Daoy (cell line): ENCODE measurements at regions not wholly inside any gene's neighbourhood (a gene's known extent, or its start where the extent isn't known, plus 50 kb on each side); places are given as distances from the start of the nearest gene placed in this dataset.
"Not testable (repeated sequence)": the region's sequence is repeated elsewhere in the genome, so short reads cannot be mapped to it uniquely, and the experiment has no call there.

Source experiments
- DNase-seq: peaks from one replicate; pipeline ENCODE4 v3.0.0-alpha.2; 2015; ENCODE audit warnings: low read depth

DNA sequence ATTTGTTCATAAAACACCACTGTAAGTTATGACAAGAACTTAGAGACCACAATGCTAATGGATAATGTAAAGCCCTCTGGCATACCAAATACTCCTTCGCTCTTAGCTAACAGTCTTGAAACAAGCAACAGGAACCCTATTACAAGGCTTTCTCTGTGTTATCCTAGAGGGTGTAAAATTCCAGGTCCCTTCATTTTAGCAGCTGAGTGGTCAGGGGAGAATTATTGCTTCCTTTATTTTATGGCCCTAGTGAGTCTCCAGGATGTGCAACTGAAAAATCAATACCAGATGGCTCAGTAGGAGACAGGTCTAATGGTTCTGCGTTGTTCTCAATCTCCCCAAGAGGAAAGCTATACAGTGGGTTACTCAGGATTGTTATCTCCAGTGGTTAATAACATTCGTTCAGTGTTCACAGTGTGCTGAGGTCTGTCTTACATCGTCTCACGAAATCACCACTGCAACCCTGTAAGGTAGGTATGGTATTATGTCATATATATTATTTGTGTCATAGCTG is 172.7 kb upstream of the CNOT2 start:
- peak; percentile 13 for DNase-seq

GRCh38 chr12:70074510-70074909 is 168.7 kb upstream of the CNOT2 start:
- DNase-seq = peak; percentile 40

DNA sequence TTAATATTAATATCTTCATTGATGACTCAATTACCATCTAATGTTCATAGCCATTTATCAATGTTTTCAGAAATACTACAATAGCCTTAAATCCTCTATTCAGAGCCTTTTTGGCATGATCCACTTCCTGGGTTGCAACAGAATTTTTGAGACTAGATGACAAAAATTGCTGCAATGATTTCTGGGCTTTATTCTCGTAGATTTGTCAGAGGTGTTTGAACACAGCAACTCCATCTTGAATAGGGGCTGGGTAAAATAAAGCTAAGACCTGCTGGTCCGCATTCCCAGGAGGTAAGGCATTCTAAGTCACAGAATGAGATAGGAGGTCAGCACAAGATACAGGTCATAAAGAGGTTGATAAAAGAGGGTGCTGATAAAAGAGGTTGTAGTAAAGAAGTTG is 165.8 kb upstream of the CNOT2 start:
- no peak for DNase-seq

DNA sequence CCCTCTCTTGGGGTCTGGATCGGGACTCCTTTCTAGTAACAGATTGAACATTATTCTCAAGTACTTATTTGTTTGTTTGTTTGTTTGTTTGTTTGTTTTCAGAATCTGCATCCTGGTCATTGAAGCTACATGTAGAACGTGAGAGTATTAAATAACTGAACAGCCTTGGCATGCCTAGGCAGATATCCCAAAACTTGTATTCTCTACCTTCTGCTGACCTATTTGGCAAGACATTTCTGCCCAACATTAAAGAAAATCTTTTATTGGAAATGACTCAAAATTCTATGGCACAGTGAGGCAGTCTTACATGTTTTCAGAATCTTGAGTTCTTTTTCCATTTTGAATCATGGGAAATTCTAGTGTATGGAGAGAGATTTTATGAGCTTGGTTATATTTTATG is 165.1 kb upstream of the CNOT2 start:
- no peak for DNase-seq

DNA sequence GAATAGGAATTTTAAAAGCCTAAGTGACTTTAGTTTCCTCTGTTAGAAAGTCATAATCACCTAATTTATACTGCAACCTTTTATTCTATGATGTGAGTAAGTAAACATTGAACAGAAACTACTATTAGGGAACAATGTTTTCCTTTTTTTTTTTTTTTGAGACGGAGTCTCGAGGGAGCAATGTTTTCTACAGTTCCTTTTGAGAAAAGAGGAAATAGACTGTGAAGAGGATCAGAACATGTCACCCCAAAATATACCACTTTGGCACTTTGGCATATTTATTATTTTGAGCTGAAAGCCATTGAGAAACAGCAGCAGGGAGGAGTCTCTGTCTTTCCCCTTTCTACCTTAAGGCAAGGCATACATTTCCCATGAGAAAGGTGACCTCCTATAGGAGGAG is 162.7 kb upstream of the CNOT2 start:
- DNase-seq = no peak

GRCh38 chr12:70082997-70083676 is 160.1 kb upstream of the CNOT2 start:
- no peak for DNase-seq

DNA sequence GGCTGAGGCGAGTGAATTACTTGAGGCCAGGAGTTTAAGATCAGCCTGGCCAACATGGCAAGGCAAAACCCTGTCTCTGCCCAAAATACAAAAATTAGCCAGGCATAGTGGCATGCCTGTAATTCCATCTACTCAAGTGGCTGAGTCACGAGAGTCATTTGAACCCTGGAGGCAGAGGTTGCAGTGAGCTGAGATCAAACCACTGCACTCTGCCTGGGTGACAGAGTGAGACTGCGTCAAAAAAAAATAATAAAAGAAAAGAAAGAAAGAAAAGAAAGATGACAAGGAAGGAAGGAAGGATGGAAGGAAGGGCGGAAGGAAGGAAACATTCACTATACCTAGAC is 159.6 kb upstream of the CNOT2 start:
- DNase-seq = peak; percentile 35

DNA sequence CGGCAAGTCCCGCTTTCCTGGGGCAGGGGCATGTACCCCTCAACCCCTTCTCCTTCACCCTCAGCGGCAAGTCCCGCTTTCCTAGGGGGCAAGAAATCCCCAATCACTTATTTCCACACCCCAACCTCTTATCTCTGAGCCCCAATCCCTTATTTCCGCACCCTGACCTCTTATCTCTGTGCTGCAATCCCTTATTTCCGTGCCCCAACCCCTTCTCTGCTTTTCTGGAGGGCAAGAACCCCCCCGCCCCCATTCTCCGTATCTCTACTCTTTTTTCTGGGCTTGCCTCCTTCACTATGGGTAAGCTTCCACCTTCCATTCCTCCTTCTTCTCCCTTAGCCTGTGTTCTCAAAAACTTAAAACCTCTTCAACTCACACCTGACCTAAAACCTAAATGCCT is 156.9 kb upstream of the CNOT2 start:
- DNase-seq = not testable (repeated sequence)

- DNase-seq = no peak
Measured at GRCh38 chr12:70091021-70091521, 152.2 kb upstream of the CNOT2 start.

- no peak for DNase-seq
Measured at GRCh38 chr12:70094467-70094866, 148.8 kb upstream of the CNOT2 start.

GRCh38 chr12:70096759-70097410 is 146.3 kb upstream of the CNOT2 start:
- DNase-seq = no peak

GRCh38 chr12:70101064-70101463 is 142.2 kb upstream of the CNOT2 start:
- no peak for DNase-seq

GRCh38 chr12:70106347-70106746 is 136.9 kb upstream of the CNOT2 start:
- DNase-seq = no peak

- DNase-seq = no peak
Measured at GRCh38 chr12:70110085-70110484, 133.1 kb upstream of the CNOT2 start.

- DNase-seq = no peak
Measured at GRCh38 chr12:70117670-70118069, 125.6 kb upstream of the CNOT2 start.

DNA sequence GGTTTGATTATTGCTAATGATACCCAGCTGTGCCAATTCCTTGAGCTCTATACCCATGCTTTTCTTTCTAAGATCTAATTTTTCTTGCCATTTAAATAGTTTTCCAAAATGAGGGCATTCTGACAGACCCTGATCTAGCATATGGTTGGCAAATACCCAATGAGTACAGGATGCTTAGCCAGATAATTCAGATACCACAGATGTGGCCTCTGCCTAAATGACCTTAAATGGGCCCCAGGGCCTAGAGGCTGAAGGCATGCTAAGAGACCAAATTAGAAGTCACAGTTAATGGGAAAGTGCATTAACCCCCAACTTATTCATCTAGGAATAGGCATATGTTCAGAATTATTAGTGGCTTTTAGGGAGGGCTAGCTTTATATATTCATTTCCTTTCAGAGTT is 122.3 kb upstream of the CNOT2 start:
- no peak for DNase-seq

GRCh38 chr12:70121562-70121961 is 121.7 kb upstream of the CNOT2 start:
- DNase-seq = no peak

- DNase-seq = no peak
Measured at GRCh38 chr12:70122804-70123203, 120.4 kb upstream of the CNOT2 start.

DNA sequence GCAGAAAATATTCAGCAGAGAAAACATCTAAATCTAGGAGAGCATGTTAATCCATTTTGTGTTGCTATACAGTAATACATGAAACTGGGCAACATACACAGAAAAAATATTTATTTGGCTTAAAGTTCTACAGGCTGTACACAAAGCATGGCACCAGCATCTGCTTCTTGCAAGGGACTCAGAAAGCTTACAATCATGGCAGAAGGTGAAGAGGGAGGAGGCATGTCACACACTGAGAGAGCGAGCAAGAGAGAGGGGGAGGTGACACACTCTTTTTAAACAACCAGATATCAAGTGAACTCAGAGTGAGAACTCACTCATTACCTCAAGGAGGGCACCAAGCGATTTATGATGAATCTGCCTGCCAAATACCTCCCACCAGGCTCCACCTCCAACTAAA is 94.2 kb upstream of the CNOT2 start:
- DNase-seq = no peak

- no peak for DNase-seq
Measured at GRCh38 chr12:70149665-70150064, 93.6 kb upstream of the CNOT2 start.

- no peak for DNase-seq
Measured at GRCh38 chr12:70150230-70150629, 93.0 kb upstream of the CNOT2 start.

DNA sequence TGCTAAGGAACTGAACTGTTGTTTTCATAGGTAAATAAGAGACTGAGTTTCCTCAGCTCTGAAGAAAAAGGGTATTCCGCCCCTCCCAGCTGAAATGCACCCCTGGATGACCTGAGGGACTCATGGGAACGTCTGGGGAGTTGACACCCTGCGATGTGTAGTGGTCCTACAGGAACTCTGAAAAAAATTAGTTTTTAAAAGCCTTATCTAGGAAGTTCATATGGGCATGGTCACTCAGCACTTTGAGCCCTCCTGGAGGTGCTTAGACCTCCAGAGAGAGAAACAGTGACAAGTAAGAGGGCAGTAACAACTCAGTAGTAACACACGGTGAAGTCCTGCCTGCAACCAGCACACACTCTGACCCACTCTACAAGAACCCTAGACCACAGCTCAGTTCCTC is 91.2 kb upstream of the CNOT2 start:
- DNase-seq = no peak

GRCh38 chr12:70154087-70154638 is 89.1 kb upstream of the CNOT2 start:
- no peak for DNase-seq
